PC-3 (cell line): ENCODE measurements at regions not wholly inside any gene's neighbourhood (a gene's known extent, or its start where the extent isn't known, plus 50 kb on each side); places are given as distances from the start of the nearest gene placed in this dataset.

Experiments used
- ATAC-seq: fragments of 200-7000 bp; cut with Tn5 transposase; 2 replicates; pipeline ENCODE4 v1.9.1; 2020; ENCODE audit warnings: mild to moderate bottlenecking, moderate library complexity
- BruUV-seq: library from RNA; stranded (reverse); fragments of 400-500 nt; replicated peaks from 2 replicates; lab custom pipeline; 2021; lab: Mats Ljungman, UMichigan
- CTCF ChIA-PET: fragments of 300-600 bp; sonication (Branson Sonifier 250); formaldehyde crosslinking; loops from one replicate; lab custom pipeline; 2022; ENCODE audit warnings: antibody characterized with exemption; lab: Charles Lee
- POLR2A ChIA-PET: fragments of 300-600 bp; sonication (Branson Sonifier 250); formaldehyde crosslinking; loops from one replicate; lab custom pipeline; 2022; ENCODE audit warnings: antibody characterized with exemption; ENCODE audit not compliant: unreplicated experiment; lab: Charles Lee
- DNase-seq: peaks from one replicate; pipeline ENCODE4 v3.0.0-alpha.2; 2015
- H2AFZ ChIP-seq: fragments of 300-600 bp; sonication (generic); 2 replicates; pipeline ENCODE4 v1.6.0; 2016; ENCODE audit warnings: antibody characterized with exemption, low read length
- H3F3A ChIP-seq: fragments of 300-600 bp; sonication (generic); one replicate; pipeline ENCODE4 v1.6.0; 2017; ENCODE audit warnings: antibody characterized with exemption, low read length, control low read depth, mild to moderate bottlenecking; ENCODE audit not compliant: unreplicated experiment
- H3K27ac ChIP-seq: fragments of 300-600 bp; sonication (generic); 2 replicates; pipeline ENCODE4 v1.5.1; 2016; ENCODE audit warnings: mild to moderate bottlenecking, low read length
- H3K27me3 ChIP-seq: fragments of 300-600 bp; sonication (generic); 2 replicates; pipeline ENCODE4 v1.6.1; 2016; ENCODE audit warnings: low read length, mixed read lengths
- H3K36me3 ChIP-seq: fragments of 300-600 bp; sonication (generic); 2 replicates; pipeline ENCODE4 v1.6.1; 2016; ENCODE audit warnings: low read depth, mixed run types, low read length, mixed read lengths
- H3K4me1 ChIP-seq: fragments of 300-600 bp; sonication (generic); 2 replicates; pipeline ENCODE4 v1.5.1; 2016; ENCODE audit warnings: low read length; ENCODE audit not compliant: insufficient read depth
- H3K4me2 ChIP-seq: fragments of 300-600 bp; sonication (generic); 2 replicates; pipeline ENCODE4 v1.6.0; 2016; ENCODE audit warnings: low read length
- H3K4me3 ChIP-seq: fragments of 300-600 bp; sonication (generic); 2 replicates; pipeline ENCODE4 v1.5.1; 2016; ENCODE audit warnings: mild to moderate bottlenecking, low read length, mixed read lengths
- H3K79me2 ChIP-seq: fragments of 300-600 bp; sonication (generic); 2 replicates; pipeline ENCODE4 v1.6.1; 2017; ENCODE audit warnings: low read length, mixed read lengths
- H3K9ac ChIP-seq: fragments of 300-600 bp; sonication (generic); 2 replicates; pipeline ENCODE4 v1.6.0; 2016; ENCODE audit warnings: mild to moderate bottlenecking, low read length
- H3K9me2 ChIP-seq: fragments of 300-600 bp; sonication (generic); replicated peaks from 2 replicates; pipeline ENCODE4 v1.6.1; 2016; ENCODE audit warnings: mixed run types, low read length, mixed read lengths
- H3K9me3 ChIP-seq: fragments of 300-600 bp; sonication (generic); 2 replicates; pipeline ENCODE4 v1.6.1; 2016; ENCODE audit warnings: low read length, mixed read lengths
- H4K20me1 ChIP-seq: fragments of 300-600 bp; sonication (generic); 2 replicates; pipeline ENCODE4 v1.6.1; 2016; ENCODE audit warnings: low read length, mixed read lengths
- CTCF ChIP-seq: fragments of 300-600 bp; sonication (generic); conservative IDR thresholded peaks from 2 replicates; pipeline ENCODE4 v1.5.1; 2017; ENCODE audit warnings: antibody characterized with exemption, low read depth, mild to moderate bottlenecking, low read length
- EZH2 ChIP-seq: fragments of 300-600 bp; sonication (generic); IDR thresholded peaks from one replicate; pipeline ENCODE4 v1.6.1; 2017; ENCODE audit warnings: antibody characterized with exemption, mild to moderate bottlenecking, low read length; ENCODE audit not compliant: unreplicated experiment
- EZH2phosphoT487 ChIP-seq: fragments of 300-600 bp; sonication (generic); IDR thresholded peaks from 2 replicates; pipeline ENCODE4 v1.6.1; 2018; ENCODE audit warnings: mild to moderate bottlenecking, antibody characterized with exemption, low read length, borderline replicate concordance
- intact Hi-C: fragments of 100-400 bp; cut with micrococcal nuclease; formaldehyde crosslinking; loops from 2 replicates; pipeline ENCODE4 v1.9.0; 2023

- no peaks in the 10 kb centered on the region for H3K9me3 ChIP-seq
- BruUV-seq = no TSS peak
- CTCF ChIA-PET = no interaction called here
These were observed 202.0 kb downstream of the TSHZ3 start for GRCh38 chr19:31147234-31147633.

GRCh38 chr19:31146546-31147183 is 202.6 kb downstream of the TSHZ3 start:
- CTCF ChIA-PET = no interaction called here

More at GRCh38 chr19:31147234-31147633, 202.0 kb downstream of the TSHZ3 start:
- Histone ChIP-seq H3K27ac (no peak overlapping the region), H3K36me3 (no peaks in the 10 kb centered on the region), H2AFZ (no peak overlapping the region), H3K9ac (no peak overlapping the region), H3K27me3 (no peaks in the 10 kb centered on the region), H3K79me2 (no peaks in the 10 kb centered on the region), H3K4me2 (no peak overlapping the region), H3K4me1 (no peaks in the 10 kb centered on the region), H3K9me2 (no peaks in the 10 kb centered on the region), H3F3A (no peaks in the 10 kb centered on the region), H3K4me3 (no peak overlapping the region), H4K20me1 (no peaks in the 10 kb centered on the region)
- POLR2A ChIA-PET = no interaction called here
- no peak for ATAC-seq
- TF ChIP-seq CTCF = no peak
- no peak for TF ChIP-seq EZH2
- no peak for TF ChIP-seq EZH2phosphoT487
- intact Hi-C loops = no loop called here
- no peak for DNase-seq

More at GRCh38 chr19:31146546-31147183, 202.6 kb downstream of the TSHZ3 start:
- Histone ChIP-seq H2AFZ (no peak overlapping the region), H4K20me1 (no peaks in the 10 kb centered on the region), H3K9me2 (no peaks in the 10 kb centered on the region), H3K4me2 (no peak overlapping the region), H3K9ac (no peak overlapping the region), H3K9me3 (no peaks in the 10 kb centered on the region), H3K27me3 (no peaks in the 10 kb centered on the region), H3K4me3 (no peak overlapping the region), H3K4me1 (no peaks in the 10 kb centered on the region), H3K79me2 (no peaks in the 10 kb centered on the region), H3F3A (no peaks in the 10 kb centered on the region), H3K36me3 (no peaks in the 10 kb centered on the region), H3K27ac (no peak overlapping the region)
- POLR2A ChIA-PET = no interaction called here
- TF ChIP-seq EZH2phosphoT487 = no peak
- TF ChIP-seq CTCF = no peak
- no peak for TF ChIP-seq EZH2
- BruUV-seq = no TSS peak
- intact Hi-C loops = no loop called here
- ATAC-seq (no peak), DNase-seq (no peak)
